Cardiac muscle cell (in vitro differentiated cells and primary cell): ENCODE measurements at regions not wholly inside any gene's neighbourhood (a gene's known extent, or its start where the extent isn't known, plus 50 kb on each side); places are given as distances from the start of the nearest gene placed in this dataset.

Experiments
- DNase-seq, 2 donors: peaks; one replicate each; pipeline versions ENCODE4 v3.0.0 to v3.0.0-alpha.2; 2010 to 2017; ENCODE audit warnings: low read depth in 1 of 2, low spot score in 1 of 2
- H3K27ac ChIP-seq: fragments of 200-600 bp; sonication (generic); 2 replicates; pipeline ENCODE4 v1.5.1; 2016
- H3K27me3 ChIP-seq: fragments of 200-600 bp; sonication (generic); 2 replicates; pipeline ENCODE4 v1.6.0; 2016; ENCODE audit warnings: control low read depth
- H3K36me3 ChIP-seq: fragments of 200-600 bp; sonication (generic); 2 replicates; pipeline ENCODE4 v1.5.1; 2016; ENCODE audit warnings: control low read depth
- H3K4me1 ChIP-seq: fragments of 200-600 bp; sonication (generic); 2 replicates; pipeline ENCODE4 v1.8.1; 2017; ENCODE audit warnings: low read depth, mild to moderate bottlenecking, mixed run types
- H3K4me3 ChIP-seq: fragments of 200-600 bp; sonication (generic); 2 replicates; pipeline ENCODE4 v1.5.1; 2016; ENCODE audit warnings: mild to moderate bottlenecking
- H3K9me3 ChIP-seq: fragments of 200-600 bp; sonication (generic); 2 replicates; pipeline ENCODE4 v1.5.1; 2017; ENCODE audit warnings: low read depth, mild to moderate bottlenecking, control low read depth
- TF ChIP-seq, protein P1 (sequence below): IDR thresholded peaks from 2 replicates; pipeline ENCODE4 v1.5.1; 2012; ENCODE audit warnings: low read depth, mild to moderate bottlenecking, low read length

DNA sequence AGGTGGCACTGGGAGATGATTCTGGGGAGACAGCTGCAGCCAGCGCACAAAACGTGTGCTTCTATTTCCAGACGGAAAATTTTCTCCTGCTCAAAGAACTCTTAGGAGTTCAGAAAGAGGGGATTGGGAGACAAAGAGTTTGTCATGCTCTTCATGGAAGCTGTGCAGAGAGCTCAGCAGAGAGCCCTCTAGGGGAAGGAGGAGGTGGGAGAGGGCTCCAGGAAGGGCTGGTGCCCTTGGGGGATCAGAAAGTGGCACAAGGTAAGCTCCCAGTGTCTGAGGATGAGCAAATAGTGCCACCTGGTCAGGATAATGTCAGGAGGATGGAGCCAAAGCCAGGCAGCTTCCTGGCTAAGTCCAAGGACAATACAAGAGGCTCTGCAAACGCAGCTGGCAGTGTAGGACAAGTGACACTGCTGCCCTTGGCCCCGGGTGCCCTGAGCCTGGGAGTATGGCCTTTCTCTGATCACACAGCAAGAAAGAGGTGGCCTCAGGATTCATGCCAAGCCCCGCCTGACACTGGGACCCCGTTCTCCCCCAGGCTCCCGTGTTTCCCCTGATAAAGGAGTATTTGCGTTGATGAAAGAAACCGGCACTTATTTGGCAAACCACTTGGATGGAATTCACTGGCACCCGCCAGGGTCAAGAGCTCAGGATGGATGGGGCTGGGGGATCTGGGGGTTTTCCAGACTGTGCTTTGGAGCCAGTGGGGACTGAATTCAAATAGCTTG, 254.0 kb downstream of the PTPRU start:
- no peaks in the 10 kb centered on the region for H3K9me3 ChIP-seq
- H3K36me3 ChIP-seq: no peaks in the 10 kb centered on the region
- TF ChIP-seq, protein P1, sequence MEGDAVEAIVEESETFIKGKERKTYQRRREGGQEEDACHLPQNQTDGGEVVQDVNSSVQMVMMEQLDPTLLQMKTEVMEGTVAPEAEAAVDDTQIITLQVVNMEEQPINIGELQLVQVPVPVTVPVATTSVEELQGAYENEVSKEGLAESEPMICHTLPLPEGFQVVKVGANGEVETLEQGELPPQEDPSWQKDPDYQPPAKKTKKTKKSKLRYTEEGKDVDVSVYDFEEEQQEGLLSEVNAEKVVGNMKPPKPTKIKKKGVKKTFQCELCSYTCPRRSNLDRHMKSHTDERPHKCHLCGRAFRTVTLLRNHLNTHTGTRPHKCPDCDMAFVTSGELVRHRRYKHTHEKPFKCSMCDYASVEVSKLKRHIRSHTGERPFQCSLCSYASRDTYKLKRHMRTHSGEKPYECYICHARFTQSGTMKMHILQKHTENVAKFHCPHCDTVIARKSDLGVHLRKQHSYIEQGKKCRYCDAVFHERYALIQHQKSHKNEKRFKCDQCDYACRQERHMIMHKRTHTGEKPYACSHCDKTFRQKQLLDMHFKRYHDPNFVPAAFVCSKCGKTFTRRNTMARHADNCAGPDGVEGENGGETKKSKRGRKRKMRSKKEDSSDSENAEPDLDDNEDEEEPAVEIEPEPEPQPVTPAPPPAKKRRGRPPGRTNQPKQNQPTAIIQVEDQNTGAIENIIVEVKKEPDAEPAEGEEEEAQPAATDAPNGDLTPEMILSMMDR: peak; percentile 9
- no peak overlapping the region for H3K4me3 ChIP-seq
- H3K27ac ChIP-seq: no peak overlapping the region
- no peaks in the 10 kb centered on the region for H3K4me1 ChIP-seq
- no peaks in the 10 kb centered on the region for H3K27me3 ChIP-seq
- DNase-seq: no peak

DNA sequence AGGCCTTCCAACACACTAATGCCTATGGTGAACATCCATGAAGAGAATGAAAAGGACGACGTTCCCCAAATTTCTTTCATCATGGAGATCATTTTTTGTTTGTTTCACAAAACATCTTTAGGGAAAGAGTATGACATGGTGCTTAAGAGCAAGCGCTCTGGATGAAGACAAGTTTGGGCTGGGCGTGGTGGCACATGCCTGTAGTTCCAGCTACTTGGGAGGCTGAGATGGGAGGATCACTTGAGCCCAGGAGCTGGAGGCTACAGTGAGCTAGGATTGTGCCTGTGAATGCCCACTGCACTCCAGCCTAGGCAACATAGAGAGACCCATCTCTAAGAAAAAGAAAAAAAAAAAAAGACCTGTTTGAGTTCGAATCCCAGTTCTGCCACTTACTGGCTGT, 253.1 kb downstream of the PTPRU start:
- Histone ChIP-seq H3K27me3 (no peaks in the 10 kb centered on the region), H3K27ac (no peak overlapping the region), H3K36me3 (no peaks in the 10 kb centered on the region), H3K4me3 (no peak overlapping the region), H3K4me1 (no peaks in the 10 kb centered on the region), H3K9me3 (no peaks in the 10 kb centered on the region)
- DNase-seq: no peak
- TF ChIP-seq, protein P1: no peak

DNA sequence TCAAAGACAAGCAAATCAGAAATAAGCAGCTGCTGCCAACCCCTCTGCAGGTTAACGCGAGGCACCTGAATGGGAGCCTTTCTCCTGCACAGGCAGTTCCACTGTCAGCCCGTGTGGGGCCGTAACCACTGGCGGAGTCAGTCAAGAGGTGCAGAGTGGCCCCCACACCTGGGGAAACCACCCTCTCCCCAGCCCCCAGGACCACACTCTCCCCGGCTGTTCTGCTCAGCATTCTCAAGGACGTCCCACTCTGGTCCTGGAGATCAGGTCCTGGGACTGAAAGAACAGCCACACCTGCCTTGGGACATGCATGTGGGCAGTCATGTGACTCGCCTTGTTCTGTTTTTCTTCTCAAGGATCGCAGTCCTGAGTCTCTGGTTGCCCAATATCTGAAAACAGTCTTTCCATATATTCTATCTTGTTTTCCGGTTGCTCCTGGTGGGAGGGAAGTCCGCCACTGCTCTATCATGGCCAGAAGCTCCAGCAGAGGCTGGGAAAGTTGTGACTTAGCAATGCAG, 252.5 kb downstream of the PTPRU start:
- DNase-seq: no peak
- TF ChIP-seq, protein P1: no peak
- Histone ChIP-seq H3K4me1 (no peaks in the 10 kb centered on the region), H3K4me3 (no peak overlapping the region), H3K9me3 (no peaks in the 10 kb centered on the region), H3K36me3 (no peaks in the 10 kb centered on the region), H3K27me3 (no peaks in the 10 kb centered on the region), H3K27ac (no peak overlapping the region)

DNA sequence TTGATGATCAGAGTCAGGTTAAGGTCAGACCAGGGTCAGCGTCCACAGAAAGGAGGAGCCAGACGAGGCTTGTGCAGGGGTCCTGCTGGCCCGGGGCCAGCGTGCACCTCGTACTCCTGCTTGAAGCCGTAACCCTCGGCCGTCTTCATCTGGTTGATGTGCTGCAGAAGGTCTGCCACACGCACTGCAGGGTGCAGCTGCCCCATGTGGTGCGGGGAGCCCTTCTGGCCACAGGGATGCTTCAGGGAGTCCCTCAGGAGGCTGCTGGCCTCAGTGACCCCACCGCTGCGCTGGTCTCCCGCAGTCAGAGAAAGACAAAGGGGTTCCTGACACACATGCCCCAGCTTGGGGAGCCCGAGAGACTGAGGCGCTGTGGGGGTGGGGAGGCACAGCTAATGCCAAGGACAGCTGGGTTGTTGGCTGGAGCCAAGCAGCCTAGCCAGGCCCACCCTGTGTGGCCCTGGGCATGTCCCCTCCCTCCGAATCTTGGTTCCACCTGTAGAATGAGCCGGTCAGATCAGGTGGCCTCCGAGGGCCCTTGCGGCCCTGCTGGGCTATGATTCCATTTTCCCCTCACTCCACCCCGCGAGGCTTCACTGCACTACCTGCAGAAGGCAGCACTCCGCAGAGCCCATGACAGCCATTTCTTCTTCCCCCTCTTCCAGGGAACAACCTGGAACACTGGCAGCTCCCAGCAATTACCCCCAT, 251.9 kb downstream of the PTPRU start:
- no peaks in the 10 kb centered on the region for H3K36me3 ChIP-seq
- no peak overlapping the region for H3K27ac ChIP-seq
- no peak overlapping the region for H3K4me3 ChIP-seq
- no peak for DNase-seq
- H3K9me3 ChIP-seq: no peaks in the 10 kb centered on the region
- H3K4me1 ChIP-seq: no peaks in the 10 kb centered on the region
- TF ChIP-seq, protein P1: no peak
- no peaks in the 10 kb centered on the region for H3K27me3 ChIP-seq

DNA sequence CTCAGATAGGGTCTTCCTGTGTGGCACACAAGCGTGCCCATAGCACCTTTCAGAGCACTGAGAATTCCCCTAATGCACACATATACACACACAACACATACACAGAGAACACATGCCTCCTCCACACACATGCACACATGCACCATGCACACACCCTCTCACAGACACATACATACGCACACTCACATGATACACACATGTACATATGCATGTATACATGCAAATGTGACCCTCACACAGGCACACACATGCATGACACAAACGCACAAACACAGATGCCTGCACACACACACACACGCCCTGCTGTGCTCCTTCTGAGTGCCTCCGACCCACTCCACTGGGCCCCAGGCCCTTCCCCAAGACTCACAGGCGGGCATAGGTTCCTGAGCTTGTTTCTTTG, 251.0 kb downstream of the PTPRU start:
- Histone ChIP-seq H3K9me3 (no peaks in the 10 kb centered on the region), H3K36me3 (no peaks in the 10 kb centered on the region), H3K27ac (no peak overlapping the region), H3K27me3 (no peaks in the 10 kb centered on the region), H3K4me3 (no peak overlapping the region), H3K4me1 (no peaks in the 10 kb centered on the region)
- DNase-seq: no peak
- TF ChIP-seq, protein P1: no peak
